HG02840 (cell line): ENCODE measurements at regions not wholly inside any gene's neighbourhood (a gene's known extent, or its start where the extent isn't known, plus 50 kb on each side); places are given as distances from the start of the nearest gene placed in this dataset.

Source experiments
- ATAC-seq: cut with Tn5 transposase; IDR thresholded peaks from one replicate; pipeline ENCODE4 v1.9.1; 2021; ENCODE audit warnings: mild to moderate bottlenecking, moderate library complexity, moderate number of reproducible peaks; ENCODE audit not compliant: unreplicated experiment, low FRiP score

DNA sequence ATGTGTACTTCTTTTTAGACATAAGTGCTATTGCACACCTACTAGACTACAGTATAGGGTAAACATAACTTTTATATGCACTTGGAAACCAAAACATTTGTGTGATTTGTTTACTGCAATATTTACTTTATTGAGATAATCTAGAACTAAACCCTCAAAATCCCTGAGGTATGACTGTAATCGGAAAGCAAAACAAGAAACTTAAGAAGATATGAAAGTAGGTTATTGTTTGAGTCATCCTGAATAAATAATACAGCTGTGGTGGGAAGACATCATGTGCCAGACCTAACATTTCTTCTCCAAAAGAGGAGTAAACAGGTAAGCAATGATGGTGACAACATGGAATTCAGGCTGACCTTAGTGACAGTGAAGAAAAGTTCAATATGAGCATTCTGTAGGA, 765.5 kb downstream of the OTOL1 start:
- ATAC-seq = no peak

DNA sequence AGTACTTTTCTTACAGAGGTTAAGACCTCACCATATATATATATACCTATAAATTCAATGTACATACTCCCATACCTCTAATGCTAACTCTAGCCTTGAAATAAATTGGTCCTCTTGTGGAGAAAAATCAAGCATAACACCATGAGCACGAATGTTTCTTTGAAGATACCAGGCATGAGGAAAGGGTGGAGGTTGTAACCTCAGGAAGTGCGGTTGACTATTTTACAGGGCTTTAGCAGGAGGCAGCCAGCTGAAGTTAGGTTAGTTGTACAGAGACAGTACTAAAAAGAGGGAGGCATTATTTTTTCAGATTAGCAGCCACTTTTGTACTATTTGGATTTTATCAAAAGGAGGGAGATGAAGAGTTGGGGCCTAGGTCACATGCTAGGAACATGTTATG, 767.0 kb downstream of the OTOL1 start:
- ATAC-seq = no peak

DNA sequence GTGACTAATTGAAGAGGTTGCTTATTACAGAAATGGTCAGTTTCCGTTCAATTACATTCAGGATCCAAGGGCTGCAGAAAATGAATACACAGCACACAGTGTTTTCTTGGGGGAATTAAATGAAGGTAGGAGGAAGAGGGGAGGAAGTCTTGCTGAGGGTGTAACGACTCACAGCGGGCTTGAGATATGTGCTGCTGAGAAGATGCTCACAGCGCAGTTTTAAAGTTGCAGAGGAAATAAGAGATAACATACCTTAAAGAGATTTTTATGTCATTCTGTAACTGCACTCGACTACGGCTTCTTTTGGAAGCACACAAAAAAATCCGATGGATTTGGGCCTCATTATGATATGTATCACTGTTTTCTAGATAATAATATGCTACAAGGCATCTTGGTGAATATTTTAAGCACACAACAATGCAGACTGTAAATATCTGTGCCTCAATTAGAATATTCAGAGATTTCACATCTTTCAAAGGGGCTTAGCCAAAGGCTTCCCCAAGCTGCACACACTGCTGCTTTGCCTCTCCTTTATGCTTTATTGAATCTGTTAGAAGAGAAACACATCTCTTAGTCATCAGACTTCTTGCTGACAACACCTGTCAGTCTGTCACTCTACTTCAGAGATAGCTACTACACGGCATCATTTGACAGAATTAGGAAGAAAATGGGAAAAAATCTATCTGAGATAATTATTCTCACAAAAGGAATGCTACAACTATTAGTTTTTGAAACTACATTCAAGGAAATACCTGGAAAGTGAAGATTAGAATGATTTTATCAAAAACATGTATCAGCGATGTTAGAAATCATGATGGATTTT, 773.2 kb downstream of the OTOL1 start:
- no peak for ATAC-seq

DNA sequence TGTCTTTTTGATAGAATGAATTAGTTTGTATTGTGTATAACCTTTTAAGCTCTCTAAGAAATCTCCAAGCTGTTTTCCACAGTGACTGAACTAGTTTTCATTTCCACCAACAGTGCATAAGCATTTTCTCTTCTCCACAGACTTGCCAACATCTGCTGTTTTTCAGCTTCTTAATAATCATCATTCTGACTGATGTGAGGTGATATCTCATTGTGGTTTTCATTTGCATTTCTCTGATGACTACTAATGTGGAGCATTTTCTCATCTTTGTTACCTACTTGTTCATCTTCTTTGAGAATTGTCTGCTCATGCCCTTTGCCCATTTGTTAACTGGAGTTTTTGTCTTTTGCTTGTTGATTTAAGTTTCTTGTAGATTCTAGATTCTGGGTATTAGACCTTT, 777.5 kb downstream of the OTOL1 start:
- ATAC-seq = no peak

DNA sequence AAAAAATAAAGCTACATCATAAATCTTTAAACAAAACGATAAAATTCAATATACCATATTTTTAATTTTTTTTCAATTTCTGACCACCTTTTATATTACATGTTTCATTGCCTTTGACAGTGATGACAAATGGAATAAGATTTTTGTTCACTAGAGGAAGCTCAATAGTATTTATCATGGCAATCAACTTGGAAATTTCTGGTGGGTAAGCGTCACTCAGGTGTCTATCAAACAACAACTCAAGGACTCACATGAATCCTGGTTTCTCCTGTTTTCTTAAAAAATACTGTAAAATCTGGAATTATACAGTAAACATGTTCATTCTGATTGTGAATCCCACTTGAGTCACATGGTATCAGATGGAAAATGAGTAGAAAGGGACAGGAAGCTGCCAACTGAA, 782.2 kb downstream of the OTOL1 start:
- no peak for ATAC-seq

DNA sequence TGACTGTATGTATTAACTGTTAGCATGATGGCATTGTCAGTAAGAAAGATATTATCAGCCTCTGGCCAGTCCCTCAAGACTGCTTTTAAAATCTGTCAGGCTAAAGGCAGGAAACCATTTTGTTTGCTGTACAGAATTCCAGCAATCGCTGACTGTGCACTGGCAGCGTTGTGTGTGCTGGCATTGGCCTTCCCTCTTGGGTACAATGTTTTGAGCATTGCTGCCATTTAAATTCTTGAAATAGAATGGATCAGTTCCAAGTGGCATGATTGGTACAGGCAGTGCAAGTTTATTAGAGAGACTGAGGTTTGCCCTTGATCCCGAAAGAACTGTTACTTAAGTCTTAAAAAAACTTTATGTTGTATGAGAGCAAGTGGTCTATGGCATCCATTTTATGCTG, 788.7 kb downstream of the OTOL1 start:
- ATAC-seq = no peak

DNA sequence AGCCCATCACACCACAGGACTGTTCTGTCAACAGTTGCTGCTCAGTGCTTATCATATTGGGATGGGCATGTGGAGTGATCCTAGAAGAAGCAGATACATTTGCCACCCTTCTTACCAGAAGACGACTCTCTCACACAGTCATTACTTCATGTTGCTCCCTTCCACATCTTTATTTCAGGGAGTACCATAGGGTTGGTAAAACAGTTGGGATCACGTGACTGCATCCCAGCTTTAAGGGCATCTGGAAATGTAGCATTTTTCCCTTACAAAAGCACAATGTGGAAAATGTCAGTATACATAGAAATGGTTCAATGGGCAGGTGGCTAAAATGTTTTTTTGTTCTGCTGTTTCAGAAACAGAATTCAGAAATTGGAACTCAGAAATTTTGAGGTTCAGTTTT, 791.0 kb downstream of the OTOL1 start:
- ATAC-seq = no peak

DNA sequence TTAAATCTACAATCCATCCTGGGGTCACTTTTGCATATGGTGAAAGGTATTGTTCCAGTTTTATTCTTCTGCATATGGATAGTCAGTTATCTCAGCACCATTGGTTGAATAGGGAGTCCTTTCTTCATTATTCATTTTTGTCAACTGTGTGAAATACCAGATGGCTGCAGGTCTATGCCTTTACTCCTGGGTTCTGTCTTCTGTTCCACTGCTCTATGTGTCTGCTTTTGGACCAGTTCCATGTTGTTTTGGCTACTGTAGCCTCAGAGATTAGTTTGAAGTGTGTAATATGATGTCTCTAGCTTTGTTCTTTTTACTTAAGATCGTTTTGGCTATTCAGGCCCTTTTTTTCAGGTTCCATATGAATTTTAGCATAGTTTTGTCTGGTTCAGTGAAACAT, 795.8 kb downstream of the OTOL1 start:
- no peak for ATAC-seq

DNA sequence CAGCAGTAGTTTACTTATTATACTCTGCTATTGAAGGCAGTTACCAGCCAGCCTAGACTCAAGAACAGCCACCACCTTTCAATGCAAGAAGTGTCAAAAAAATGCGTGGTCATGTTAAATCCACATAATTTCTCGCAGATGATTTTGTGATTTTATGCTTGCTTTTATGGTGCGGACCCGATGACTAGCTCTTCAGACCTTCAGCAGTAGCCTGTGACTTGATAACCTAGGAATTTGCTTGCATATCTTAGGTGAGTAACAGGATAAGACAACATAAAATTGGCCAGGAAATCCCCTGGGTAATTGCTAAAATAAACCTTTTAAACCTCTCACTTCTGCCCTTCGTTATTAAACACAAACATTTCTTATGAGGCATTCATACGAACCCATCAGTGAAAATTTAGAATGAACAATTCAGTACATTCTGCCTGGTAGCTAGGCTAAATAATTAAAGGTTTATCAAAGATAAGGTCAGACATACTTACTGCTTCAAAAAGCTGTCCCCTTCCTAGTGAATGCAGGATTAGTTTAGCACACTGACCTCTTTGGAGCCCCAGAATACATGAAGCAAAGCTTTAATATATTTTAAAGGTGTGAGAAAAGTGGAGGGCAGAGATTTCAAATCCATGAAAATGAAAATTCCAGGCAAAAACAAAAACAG, 798.8 kb downstream of the OTOL1 start:
- no peak for ATAC-seq

DNA sequence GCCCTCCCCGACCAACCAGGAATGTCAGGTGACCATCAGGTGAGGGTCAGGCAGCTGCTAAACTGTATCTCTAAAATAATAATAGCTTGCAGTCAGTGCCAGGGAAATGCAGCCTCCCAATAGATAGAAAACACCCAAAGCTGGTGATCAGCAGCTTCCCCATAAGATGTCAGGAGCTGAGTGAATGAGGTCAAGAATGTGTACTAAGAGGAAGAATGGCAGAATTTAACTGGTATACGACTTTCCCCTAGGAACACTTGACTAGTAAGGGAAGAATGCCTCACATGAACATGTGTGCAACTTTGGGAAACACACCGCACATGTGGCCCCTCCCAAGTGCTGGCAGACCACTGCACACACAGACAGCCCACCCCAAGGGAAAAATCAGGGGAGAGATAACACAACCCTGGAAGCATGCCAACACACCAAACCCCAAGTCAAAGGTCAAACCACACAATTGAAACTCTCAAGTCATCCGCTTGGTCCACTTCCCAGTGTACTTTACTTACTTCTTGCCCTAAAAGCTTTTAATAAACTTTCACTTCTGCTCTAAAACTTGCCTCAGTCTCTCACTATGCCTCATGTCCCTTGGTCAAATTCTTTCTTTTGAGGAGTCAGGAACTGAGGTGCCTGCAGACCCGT, 806.5 kb downstream of the OTOL1 start:
- ATAC-seq = no peak

DNA sequence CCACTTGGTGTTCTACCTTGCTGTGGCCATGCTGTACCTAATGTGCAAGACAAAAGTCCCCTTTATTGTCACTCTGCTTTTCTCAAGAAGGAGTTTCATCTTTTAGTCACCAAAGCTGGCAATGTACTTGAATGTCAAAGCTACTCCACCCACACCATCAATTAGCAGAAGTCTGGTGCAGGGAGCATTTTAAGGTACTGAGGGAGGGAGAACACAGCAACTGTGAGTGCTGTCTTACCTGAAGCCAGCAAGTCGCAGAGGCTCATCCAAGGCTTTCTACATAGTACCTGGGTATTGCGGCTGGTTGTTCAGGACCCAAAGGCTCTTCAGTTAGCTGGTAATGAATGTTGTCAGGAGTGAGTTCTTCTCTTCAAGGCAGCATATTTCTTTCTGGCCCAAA, 820.4 kb downstream of the OTOL1 start:
- no peak for ATAC-seq

DNA sequence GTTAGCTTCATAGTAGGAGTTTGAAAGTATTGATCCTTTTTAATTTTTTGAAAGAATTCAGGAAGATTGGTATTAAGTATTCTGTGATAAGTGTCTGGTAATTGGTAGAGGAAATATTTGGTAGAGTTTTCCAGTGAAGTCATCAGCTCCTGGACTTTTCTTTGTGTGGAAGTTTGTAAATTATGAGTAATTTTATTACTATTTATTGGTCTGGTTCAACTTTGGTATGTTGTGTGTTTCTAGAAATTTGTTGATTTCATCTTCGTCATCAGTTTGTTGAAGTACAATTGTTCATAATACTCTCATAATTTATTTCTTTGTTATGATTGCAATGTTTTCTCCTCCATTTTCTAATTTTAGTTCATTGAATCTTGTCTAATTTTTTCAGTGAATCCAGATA, 832.0 kb downstream of the OTOL1 start:
- ATAC-seq = no peak

DNA sequence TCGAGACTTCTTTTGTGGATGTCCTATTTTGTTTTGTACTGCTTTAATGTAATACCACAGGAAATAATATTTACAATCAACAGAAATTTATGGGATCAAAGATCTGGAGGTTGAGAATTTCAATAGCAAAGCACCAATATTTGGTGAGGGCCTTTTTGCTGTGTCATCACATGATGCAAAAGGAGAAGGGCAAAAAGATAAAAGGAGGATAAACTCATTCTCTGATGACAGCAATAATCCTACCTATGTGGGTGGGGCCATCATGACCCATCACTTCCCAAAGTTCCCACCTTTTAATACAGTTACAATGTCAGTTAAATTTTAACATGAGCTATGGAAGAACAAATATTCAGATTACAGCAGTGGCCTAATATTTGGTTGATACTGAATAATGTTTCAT, 832.9 kb downstream of the OTOL1 start:
- ATAC-seq = no peak

DNA sequence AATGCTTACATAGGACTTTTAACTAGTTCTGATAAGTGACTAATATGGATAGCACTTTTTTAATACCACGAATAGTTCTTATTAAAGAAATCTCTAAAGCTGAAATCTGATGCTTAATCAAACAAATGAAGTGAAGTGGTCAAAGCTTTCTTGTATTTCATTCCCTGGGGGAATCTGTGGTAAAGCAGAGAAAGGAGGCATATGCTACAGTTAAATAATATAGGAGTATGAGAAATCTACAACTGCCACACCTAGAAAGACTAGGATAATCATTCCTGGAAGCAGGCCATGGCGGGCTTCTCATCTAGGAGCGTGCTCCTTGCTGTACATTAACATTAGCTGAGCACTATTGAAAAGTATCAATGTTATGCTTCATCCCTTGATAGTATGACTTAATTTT, 835.7 kb downstream of the OTOL1 start:
- ATAC-seq = no peak

DNA sequence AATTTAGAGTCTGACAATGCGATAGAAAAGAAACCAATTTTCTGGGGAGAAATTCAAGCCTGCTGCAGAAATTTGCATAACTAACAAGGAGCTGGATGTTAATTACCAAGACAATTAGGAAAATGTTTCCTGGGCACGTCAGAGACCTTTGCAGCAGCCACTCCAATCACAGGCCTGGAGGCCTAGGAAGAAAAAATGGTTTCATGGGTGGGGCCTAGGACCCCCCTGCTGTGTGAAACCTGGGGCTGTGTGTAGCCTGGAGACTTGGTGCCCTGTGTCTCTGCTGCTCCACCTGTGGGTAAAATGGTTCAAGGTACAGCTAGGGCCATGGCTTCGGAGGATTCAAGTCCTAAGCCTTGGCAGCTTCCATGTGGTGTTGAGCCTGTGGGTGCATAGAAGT, 837.9 kb downstream of the OTOL1 start:
- ATAC-seq = no peak

DNA sequence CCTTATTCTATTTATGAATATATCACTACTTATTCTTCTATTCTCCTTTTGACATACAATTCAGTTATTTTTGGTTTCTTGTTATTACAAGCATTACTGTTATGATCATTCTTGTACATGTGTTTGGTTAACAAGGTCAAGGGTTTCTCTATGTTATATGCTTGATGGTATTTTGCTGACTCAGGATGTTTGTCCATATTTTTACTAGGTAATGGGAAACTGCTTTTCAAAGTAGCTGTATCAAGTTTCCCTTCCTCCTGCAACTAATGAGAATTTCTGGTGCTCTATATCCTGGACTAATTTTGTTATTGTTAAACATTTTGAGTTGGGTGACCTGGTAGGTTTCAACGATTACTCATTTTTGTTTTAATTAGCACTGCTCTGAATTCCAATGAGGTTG, 841.0 kb downstream of the OTOL1 start:
- no peak for ATAC-seq

DNA sequence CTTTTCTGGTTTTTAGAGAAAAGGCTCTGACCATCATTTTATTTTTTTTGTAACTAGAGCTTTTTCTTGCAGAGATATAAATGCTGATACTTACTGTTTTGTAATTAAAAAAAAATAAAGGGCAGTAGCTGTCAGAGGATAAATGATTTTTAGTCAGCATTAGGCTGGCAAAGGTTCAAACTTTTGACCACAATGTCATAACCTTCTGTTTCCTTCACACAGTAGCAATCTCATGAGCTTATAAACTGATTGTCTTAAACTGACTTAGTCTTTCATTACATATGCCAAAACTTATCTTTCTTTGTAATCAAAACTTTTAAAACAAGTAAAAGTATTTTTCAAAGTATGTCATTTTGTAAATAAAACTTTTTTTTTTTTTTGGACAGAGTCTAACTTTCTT, 841.9 kb downstream of the OTOL1 start:
- no peak for ATAC-seq

DNA sequence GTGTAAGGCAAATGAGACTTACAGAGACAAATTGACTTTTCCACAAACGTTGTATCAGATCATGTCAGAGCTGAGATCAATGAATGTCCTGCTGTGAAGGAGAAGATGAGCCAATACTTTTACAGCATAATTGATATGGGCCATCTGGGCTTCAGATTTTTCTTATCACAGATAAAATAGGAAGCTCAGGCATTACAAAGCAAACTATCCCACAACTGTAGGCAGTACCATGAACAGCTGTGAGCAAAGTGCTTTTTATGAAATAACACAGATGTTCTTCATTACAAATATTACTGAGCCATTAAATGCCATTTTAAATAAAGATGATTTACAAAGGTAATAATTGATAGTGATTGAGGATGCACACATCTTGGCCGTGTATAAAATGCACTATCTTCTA, 852.3 kb downstream of the OTOL1 start:
- ATAC-seq = no peak

DNA sequence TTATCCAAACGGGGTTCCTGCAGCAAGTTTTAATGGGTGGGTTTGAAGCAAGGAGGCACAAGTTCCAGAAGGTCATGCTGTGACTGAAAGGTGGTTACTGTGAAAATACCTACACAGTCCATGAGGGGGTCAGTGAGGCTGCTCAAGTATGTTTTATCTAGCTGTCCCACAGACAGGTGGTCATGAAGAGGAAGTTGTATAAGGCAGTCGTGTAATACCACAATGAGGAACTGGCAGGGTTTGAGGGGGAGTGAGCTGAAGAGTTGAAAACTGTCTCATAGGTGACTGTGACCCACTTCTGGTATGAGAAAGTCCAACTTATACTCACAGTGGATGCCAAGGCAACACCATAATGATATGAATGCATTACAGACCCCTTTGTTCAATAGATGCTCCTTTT, 856.8 kb downstream of the OTOL1 start:
- no peak for ATAC-seq

DNA sequence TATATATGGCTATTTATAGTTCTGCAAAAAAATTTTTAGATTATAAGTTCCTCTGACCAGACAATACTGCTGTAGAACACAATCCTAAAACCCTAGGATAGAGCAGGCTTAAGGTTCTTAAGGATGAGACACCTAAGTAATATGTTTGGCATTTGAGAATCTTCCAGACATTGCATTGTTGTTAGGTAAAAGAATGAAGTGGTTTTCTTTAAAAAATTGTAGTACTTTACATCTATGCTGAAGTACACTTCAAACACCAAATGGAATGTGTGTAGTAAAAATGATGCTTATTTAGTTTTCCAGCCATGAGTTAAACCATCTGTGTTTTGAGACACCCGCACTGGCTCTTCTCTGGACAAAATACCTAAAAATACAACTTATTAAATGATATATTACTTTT, 857.7 kb downstream of the OTOL1 start:
- no peak for ATAC-seq

DNA sequence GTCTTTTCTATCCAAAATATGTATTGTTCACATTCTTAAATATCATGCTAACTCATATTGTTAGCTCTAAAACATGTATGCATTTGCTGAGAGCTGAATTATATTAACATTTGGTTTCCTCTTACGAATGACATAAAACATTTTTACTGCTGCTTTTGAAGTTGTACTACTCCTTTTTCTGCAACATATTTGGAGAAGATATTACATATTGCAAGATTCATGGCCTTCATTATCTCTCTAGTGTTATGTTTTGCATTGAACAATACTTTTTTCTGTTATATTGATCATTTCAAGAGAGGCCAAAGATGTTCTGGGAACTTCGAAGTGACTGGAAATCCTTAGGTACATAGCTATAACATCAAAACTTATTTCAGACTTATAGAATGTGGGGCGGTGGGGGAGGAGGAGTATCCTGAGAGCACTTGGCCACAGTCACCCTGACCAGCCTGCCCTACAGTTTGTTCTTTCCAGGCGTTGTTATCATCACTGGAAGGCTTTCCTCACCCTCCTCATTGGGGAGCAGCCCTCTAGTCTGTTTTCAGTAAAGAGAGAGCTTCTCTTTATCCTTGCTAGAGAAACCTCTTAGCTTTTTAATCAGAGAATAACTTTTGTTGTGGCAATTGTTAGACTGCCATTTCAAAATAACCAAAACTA, 868.6 kb downstream of the OTOL1 start:
- ATAC-seq = no peak
